ENCODE measurements at regions not wholly inside any gene's neighbourhood (a gene's known extent, or its start where the extent isn't known, plus 50 kb on each side); places are given as distances from the start of the nearest gene placed in this dataset.
"Not testable (repeated sequence)": the region's sequence is repeated elsewhere in the genome, so short reads cannot be mapped to it uniquely, and the experiment has no call there.

DNA sequence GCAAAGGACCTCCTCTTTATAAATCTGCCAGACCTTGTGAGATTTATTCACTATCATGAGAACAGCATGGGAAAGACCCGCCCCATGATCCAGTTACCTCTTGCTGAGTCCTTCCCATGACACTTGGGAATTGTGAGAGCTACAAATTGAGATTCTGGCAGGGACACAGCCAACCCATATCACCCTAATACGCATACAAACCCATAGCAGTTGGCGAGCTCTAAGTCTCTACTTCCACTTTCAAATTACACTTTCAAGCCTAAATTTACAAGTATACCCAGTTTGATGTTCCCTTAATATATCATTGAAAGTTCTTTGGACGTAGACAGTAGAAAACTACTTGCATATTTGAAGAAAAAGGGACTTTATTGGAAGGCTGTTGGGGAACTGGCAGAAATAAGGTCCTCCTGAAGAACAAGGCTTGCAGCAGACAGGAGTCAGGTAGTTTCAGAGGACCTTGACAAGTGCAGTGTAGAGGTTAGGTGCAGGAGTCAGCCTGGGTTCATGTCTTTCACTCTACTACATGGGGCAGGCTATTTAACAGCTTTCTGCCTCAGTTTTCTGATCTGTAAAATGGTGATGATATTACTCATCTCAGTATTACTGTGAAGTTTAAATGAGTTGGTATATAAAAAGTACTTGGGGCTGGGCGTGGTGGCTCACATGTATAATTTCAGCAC is 107.9 kb upstream of the EEF2KMT start:
- TF ChIP-seq, protein P1, sequence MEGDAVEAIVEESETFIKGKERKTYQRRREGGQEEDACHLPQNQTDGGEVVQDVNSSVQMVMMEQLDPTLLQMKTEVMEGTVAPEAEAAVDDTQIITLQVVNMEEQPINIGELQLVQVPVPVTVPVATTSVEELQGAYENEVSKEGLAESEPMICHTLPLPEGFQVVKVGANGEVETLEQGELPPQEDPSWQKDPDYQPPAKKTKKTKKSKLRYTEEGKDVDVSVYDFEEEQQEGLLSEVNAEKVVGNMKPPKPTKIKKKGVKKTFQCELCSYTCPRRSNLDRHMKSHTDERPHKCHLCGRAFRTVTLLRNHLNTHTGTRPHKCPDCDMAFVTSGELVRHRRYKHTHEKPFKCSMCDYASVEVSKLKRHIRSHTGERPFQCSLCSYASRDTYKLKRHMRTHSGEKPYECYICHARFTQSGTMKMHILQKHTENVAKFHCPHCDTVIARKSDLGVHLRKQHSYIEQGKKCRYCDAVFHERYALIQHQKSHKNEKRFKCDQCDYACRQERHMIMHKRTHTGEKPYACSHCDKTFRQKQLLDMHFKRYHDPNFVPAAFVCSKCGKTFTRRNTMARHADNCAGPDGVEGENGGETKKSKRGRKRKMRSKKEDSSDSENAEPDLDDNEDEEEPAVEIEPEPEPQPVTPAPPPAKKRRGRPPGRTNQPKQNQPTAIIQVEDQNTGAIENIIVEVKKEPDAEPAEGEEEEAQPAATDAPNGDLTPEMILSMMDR (IDR thresholded peaks at IDR 0.05; ENCODE audit: unreplicated experiment), result no peak
- no peaks in the 10 kb centered on the region for H3K9me3 Mint-ChIP-seq (ENCODE audit: low read depth, unreplicated experiment)
- CTCF ChIA-PET, result no interaction called here
- H3K36me3 Mint-ChIP-seq (ENCODE audit: insufficient read depth, unreplicated experiment), result no peaks in the 10 kb centered on the region
- no peak overlapping the region for H3K4me3 Mint-ChIP-seq (ENCODE audit: low read depth, unreplicated experiment)
- no peak overlapping the region for H3K27ac Mint-ChIP-seq (ENCODE audit: unreplicated experiment)
- intact Hi-C loops (cut with micrococcal nuclease; ENCODE audit: unreplicated experiment), result no loop called here
- H3K4me1 Mint-ChIP-seq (ENCODE audit: low read depth, unreplicated experiment), result no peaks in the 10 kb centered on the region
- peaks cover 12% of the 10 kb centered on the region for H3K27me3 Mint-ChIP-seq (ENCODE audit: unreplicated experiment)
- DNase-seq, result no peak
- BruUV-seq (replicated peaks), result no TSS peak

DNA sequence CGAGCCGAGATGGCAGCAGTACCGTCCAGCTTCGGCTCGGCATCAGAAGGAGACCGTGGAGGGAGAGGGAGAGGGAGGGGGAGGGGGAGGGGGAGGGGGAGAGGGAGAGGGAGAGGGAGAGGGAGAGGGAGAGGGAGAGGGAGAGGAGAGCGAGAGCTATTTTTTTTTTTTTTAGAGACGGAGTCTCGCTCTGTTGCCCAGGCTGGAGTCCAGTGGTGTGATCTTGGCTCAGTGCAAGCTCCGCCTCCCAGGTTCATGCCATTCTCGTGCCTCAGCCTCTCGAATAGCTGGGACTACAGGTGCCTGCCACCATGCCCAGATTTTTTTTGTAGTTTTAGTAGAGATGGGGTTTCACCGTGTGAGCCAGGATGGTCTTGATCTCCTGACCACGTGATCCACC is 106.1 kb upstream of the EEF2KMT start:
- H3K36me3 Mint-ChIP-seq (ENCODE audit: insufficient read depth, unreplicated experiment); H3K4me3 Mint-ChIP-seq (ENCODE audit: low read depth, unreplicated experiment); H3K27ac Mint-ChIP-seq (ENCODE audit: unreplicated experiment); DNase-seq; BruUV-seq (replicated peaks); H3K9me3 Mint-ChIP-seq (ENCODE audit: low read depth, unreplicated experiment); intact Hi-C loops (cut with micrococcal nuclease; ENCODE audit: unreplicated experiment); H3K4me1 Mint-ChIP-seq (ENCODE audit: low read depth, unreplicated experiment): not testable (repeated sequence)
- peaks cover 13% of the 10 kb centered on the region for H3K27me3 Mint-ChIP-seq (ENCODE audit: unreplicated experiment)
- CTCF ChIA-PET, result interaction anchor here (0.7 kb wide), 1 partner anchor 90 kb away, joined by 3 read pairs; no protein-coding TSS in a partner anchor

DNA sequence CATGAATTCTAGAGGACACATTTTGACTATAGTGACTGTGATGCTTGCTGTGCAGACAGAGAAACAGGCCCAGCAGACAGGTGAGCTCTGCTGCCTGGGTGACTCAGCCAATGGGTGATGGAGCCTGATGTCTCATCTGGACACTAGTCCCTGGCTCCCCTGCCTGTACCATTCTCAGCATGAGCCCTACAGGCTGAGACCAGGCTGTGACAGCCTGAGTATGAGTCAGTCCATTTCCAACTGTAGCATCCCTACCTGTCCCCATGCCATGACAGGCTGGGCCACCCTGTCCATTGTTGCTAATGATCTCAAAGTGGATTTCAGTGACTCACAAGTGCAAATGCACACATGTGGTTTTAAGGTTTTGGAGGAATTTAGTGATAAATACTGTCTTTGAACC is 102.5 kb upstream of the EEF2KMT start:
- H3K27me3 Mint-ChIP-seq (ENCODE audit: unreplicated experiment), result peaks cover 47% of the 10 kb centered on the region
- DNase-seq, result no peak
- no peak overlapping the region for H3K4me3 Mint-ChIP-seq (ENCODE audit: low read depth, unreplicated experiment)
- no peaks in the 10 kb centered on the region for H3K4me1 Mint-ChIP-seq (ENCODE audit: low read depth, unreplicated experiment)
- TF ChIP-seq, protein P1 (IDR thresholded peaks at IDR 0.05; ENCODE audit: unreplicated experiment), result no peak
- CTCF ChIA-PET, result interaction anchor here (1.2 kb wide), 1 partner anchor 19 kb away, joined by 3 read pairs; no protein-coding TSS in a partner anchor
- intact Hi-C loops (cut with micrococcal nuclease; ENCODE audit: unreplicated experiment), result no loop called here
- no peaks in the 10 kb centered on the region for H3K9me3 Mint-ChIP-seq (ENCODE audit: low read depth, unreplicated experiment)
- H3K36me3 Mint-ChIP-seq (ENCODE audit: insufficient read depth, unreplicated experiment), result no peaks in the 10 kb centered on the region
- H3K27ac Mint-ChIP-seq (ENCODE audit: unreplicated experiment), result no peak overlapping the region
- BruUV-seq (replicated peaks), result no TSS peak

DNA sequence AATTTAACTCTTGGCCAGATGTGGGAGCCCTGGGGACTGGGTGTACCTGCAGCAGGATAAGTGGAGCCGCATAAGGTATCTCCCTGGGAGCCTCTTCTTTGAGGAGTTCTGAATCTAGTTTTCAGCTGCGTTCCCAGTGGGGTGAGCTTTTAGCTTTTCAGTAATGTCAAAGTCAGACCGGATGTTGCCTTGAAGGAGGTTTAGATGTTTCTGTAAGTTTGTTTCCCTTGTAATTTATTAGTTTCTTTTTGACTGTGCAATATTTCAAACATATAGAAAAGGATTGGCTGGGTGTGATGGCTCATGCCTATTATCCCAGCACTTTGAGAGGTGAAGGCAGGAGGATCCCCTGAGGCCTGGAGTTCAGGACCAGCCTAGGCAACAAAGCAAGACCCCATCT is 98.6 kb upstream of the EEF2KMT start:
- peaks cover 81% of the 10 kb centered on the region for H3K27me3 Mint-ChIP-seq (ENCODE audit: unreplicated experiment)
- intact Hi-C loops (cut with micrococcal nuclease; ENCODE audit: unreplicated experiment), result no loop called here
- H3K4me1 Mint-ChIP-seq (ENCODE audit: low read depth, unreplicated experiment), result no peaks in the 10 kb centered on the region
- DNase-seq, result no peak
- no peaks in the 10 kb centered on the region for H3K36me3 Mint-ChIP-seq (ENCODE audit: insufficient read depth, unreplicated experiment)
- H3K4me3 Mint-ChIP-seq (ENCODE audit: low read depth, unreplicated experiment), result no peak overlapping the region
- TF ChIP-seq, protein P1 (IDR thresholded peaks at IDR 0.05; ENCODE audit: unreplicated experiment), result no peak
- CTCF ChIA-PET, result no interaction called here
- no peaks in the 10 kb centered on the region for H3K9me3 Mint-ChIP-seq (ENCODE audit: low read depth, unreplicated experiment)
- no peak overlapping the region for H3K27ac Mint-ChIP-seq (ENCODE audit: unreplicated experiment)
- BruUV-seq (replicated peaks), result no TSS peak

DNA sequence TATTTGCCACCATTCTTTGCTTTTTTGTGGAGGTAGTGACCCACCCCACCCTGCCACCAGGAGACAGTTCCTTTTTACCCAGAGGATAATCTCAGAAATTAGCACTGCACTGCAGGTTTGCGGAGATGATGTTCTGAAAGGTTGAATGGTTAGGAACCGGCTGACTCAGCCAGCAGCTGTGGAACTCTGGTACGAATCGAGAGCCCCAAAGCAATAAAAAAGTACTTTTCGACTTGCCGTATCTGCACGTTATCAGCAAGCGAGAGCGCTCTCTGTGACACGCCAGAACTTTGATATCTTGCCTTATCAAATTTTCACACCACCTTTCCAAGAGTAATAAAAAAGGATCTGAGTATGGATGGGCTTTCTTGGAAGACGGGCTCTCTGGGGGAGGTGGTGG is 96.3 kb upstream of the EEF2KMT start:
- Mint-ChIP-seq H3K4me3 (ENCODE audit: low read depth, unreplicated experiment) (no peak overlapping the region), H3K36me3 (ENCODE audit: insufficient read depth, unreplicated experiment) (no peaks in the 10 kb centered on the region), H3K4me1 (ENCODE audit: low read depth, unreplicated experiment) (no peaks in the 10 kb centered on the region), H3K27ac (ENCODE audit: unreplicated experiment) (no peak overlapping the region), H3K9me3 (ENCODE audit: low read depth, unreplicated experiment) (no peaks in the 10 kb centered on the region), H3K27me3 (ENCODE audit: unreplicated experiment) (peaks cover 85% of the 10 kb centered on the region)
- CTCF ChIA-PET, result no interaction called here
- intact Hi-C loops (cut with micrococcal nuclease; ENCODE audit: unreplicated experiment), result no loop called here
- no peak for DNase-seq
- TF ChIP-seq, protein P1 (IDR thresholded peaks at IDR 0.05; ENCODE audit: unreplicated experiment), result no peak
- BruUV-seq (replicated peaks), result no TSS peak

Measured in Calu3 (cell line).